Non-pigmented ciliary epithelial cell (primary cell): ENCODE measurements at regions not wholly inside any gene's neighbourhood (a gene's known extent, or its start where the extent isn't known, plus 50 kb on each side); places are given as distances from the start of the nearest gene placed in this dataset.
"Not testable (repeated sequence)": the region's sequence is repeated elsewhere in the genome, so short reads cannot be mapped to it uniquely, and the experiment has no call there.

ENCODE experiments used
- DNase-seq: peaks from one replicate; pipeline ENCODE4 v3.0.0-alpha.2; 2010; ENCODE audit warnings: low read depth

- DNase-seq, result no peak
These were observed 79.7 kb upstream of the ITGB1 start for GRCh38 chr10:33037726-33038125.

GRCh38 chr10:33036670-33037069 is 78.6 kb upstream of the ITGB1 start:
- DNase-seq, result no peak

GRCh38 chr10:33035411-33035810 is 77.4 kb upstream of the ITGB1 start:
- DNase-seq, result no peak

GRCh38 chr10:33034931-33035330 is 76.9 kb upstream of the ITGB1 start:
- DNase-seq, result no peak

- peak; percentile 63 for DNase-seq
These were observed 74.7 kb upstream of the ITGB1 start for GRCh38 chr10:33032654-33033151.

- DNase-seq, result no peak
These were observed 74.0 kb upstream of the ITGB1 start for GRCh38 chr10:33031815-33032653.

- DNase-seq, result no peak
These were observed 73.1 kb upstream of the ITGB1 start for GRCh38 chr10:33031171-33031570.

GRCh38 chr10:33028515-33028914 is 70.5 kb upstream of the ITGB1 start:
- not testable (repeated sequence) for DNase-seq

- no peak for DNase-seq
These were observed 69.1 kb upstream of the ITGB1 start for GRCh38 chr10:33027088-33027487.

GRCh38 chr10:33026422-33026821 is 68.4 kb upstream of the ITGB1 start:
- no peak for DNase-seq

- DNase-seq, result no peak
These were observed 67.9 kb upstream of the ITGB1 start for GRCh38 chr10:33025910-33026309.

- no peak for DNase-seq
These were observed 67.0 kb upstream of the ITGB1 start for GRCh38 chr10:33025039-33025438.

- no peak for DNase-seq
These were observed 64.7 kb upstream of the ITGB1 start for GRCh38 chr10:33022691-33023090.

GRCh38 chr10:33022090-33022489 is 64.1 kb upstream of the ITGB1 start:
- DNase-seq, result no peak

- DNase-seq, result no peak
These were observed 59.0 kb upstream of the ITGB1 start for GRCh38 chr10:33016988-33017387.

GRCh38 chr10:33015761-33016547 is 57.9 kb upstream of the ITGB1 start:
- DNase-seq, result peak; percentile 46

- DNase-seq, result not testable (repeated sequence)
These were observed 55.3 kb upstream of the ITGB1 start for GRCh38 chr10:33013331-33013730.

GRCh38 chr10:33012306-33012705 is 54.3 kb upstream of the ITGB1 start:
- no peak for DNase-seq

GRCh38 chr10:33010132-33011037 is 52.4 kb upstream of the ITGB1 start:
- DNase-seq, result peak; percentile 47

GRCh38 chr10:33009244-33010131 is 51.5 kb upstream of the ITGB1 start:
- DNase-seq, result no peak
